ENCODE measurements at regions not wholly inside any gene's neighbourhood (a gene's known extent, or its start where the extent isn't known, plus 50 kb on each side); places are given as distances from the start of the nearest gene placed in this dataset.

DNA sequence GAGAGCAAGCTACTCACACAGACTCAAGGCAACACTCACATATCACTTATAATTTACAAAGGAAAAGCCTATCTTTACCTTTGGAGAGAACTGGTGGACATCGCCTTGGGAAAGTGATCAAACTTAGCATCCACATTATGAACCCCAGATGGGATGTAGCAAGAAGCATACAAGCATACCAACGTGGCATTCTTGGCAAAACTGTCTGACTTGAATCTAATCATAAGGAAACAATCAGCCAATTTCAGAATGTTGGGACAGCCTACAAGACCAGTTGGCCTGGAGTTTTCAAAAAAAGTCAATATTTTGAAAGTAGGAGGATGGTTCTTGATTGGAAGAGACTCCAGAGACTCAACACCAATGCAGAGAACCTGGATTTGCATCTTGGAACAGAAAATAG, 79.1 kb upstream of the PMAIP1 start:
- no peaks in the 10 kb centered on the region for H3K4me1 ChIP-seq (ENCODE audit: low read depth, poor library complexity, severe bottlenecking)
- H3K4me3 ChIP-seq (IDR thresholded peaks at IDR 0.05; ENCODE audit: insufficient read depth, low read depth, low read length) = no peak overlapping the region
- H3K79me2 ChIP-seq (ENCODE audit: insufficient read depth, low read depth) = no peaks in the 10 kb centered on the region
- H3K4me2 ChIP-seq = no peak overlapping the region
- no peak overlapping the region for H3K27ac ChIP-seq
- H3K27me3 ChIP-seq (ENCODE audit: insufficient read depth, low read depth) = no peaks in the 10 kb centered on the region
- no peak overlapping the region for H3K9ac ChIP-seq
- no peak overlapping the region for H2AFZ ChIP-seq (ENCODE audit: low read depth)
- TF ChIP-seq, protein P1, sequence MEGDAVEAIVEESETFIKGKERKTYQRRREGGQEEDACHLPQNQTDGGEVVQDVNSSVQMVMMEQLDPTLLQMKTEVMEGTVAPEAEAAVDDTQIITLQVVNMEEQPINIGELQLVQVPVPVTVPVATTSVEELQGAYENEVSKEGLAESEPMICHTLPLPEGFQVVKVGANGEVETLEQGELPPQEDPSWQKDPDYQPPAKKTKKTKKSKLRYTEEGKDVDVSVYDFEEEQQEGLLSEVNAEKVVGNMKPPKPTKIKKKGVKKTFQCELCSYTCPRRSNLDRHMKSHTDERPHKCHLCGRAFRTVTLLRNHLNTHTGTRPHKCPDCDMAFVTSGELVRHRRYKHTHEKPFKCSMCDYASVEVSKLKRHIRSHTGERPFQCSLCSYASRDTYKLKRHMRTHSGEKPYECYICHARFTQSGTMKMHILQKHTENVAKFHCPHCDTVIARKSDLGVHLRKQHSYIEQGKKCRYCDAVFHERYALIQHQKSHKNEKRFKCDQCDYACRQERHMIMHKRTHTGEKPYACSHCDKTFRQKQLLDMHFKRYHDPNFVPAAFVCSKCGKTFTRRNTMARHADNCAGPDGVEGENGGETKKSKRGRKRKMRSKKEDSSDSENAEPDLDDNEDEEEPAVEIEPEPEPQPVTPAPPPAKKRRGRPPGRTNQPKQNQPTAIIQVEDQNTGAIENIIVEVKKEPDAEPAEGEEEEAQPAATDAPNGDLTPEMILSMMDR (conservative IDR thresholded peaks at IDR 0.05; ENCODE audit: low read depth, low read length) = no peak
- H4K20me1 ChIP-seq (ENCODE audit: insufficient read depth) = no peaks in the 10 kb centered on the region
- no peaks in the 10 kb centered on the region for H3K36me3 ChIP-seq (ENCODE audit: insufficient read depth)

DNA sequence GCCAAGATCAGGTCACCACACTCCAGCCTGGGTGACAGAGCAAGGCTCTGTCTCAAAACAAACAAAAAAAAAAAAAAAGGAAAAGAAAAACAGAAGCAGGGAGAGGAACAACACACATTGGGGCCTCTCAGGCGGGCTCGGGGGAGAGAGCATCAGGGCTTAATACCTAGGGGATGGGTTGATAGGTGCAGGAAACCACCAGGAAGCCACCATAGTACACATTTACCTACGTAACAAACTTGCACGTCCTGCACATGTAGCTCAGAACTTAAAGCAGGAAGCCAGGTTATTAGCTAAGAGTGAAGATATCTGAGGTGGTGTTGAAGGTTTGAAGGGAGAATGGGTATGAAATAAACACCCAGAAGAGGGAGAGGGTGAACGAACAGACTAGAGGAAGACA, 81.0 kb upstream of the PMAIP1 start:
- no peak overlapping the region for H3K9ac ChIP-seq
- no peaks in the 10 kb centered on the region for H4K20me1 ChIP-seq (ENCODE audit: insufficient read depth)
- H3K36me3 ChIP-seq (ENCODE audit: insufficient read depth) = no peaks in the 10 kb centered on the region
- no peaks in the 10 kb centered on the region for H3K79me2 ChIP-seq (ENCODE audit: insufficient read depth, low read depth)
- TF ChIP-seq, protein P1 (conservative IDR thresholded peaks at IDR 0.05; ENCODE audit: low read depth, low read length) = no peak
- no peak overlapping the region for H3K27ac ChIP-seq
- no peaks in the 10 kb centered on the region for H3K4me1 ChIP-seq (ENCODE audit: low read depth, poor library complexity, severe bottlenecking)
- H3K27me3 ChIP-seq (ENCODE audit: insufficient read depth, low read depth) = no peaks in the 10 kb centered on the region
- H2AFZ ChIP-seq (ENCODE audit: low read depth) = no peak overlapping the region
- no peak overlapping the region for H3K4me2 ChIP-seq
- H3K4me3 ChIP-seq (IDR thresholded peaks at IDR 0.05; ENCODE audit: insufficient read depth, low read depth, low read length) = no peak overlapping the region

DNA sequence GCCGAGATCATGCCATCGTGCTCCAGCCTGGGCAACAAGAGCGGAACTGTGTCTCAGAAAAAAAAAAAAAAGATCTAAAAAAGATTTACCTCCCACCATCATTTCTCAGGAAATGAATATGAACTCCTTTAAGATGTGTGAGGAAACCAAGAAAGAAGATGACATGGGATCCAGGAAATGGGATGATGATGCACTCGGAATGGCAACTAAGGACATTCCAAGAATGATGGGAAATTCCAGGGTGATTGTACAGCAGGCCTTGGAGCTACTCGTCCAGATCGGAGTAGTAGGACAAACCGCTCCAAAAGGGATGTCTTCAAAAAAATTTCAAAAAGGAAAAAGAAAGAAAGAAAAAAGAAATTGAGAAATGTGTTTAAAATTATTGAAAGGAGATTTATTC, 84.9 kb upstream of the PMAIP1 start:
- H3K27me3 ChIP-seq (ENCODE audit: insufficient read depth, low read depth) = no peaks in the 10 kb centered on the region
- peaks cover 6% of the 10 kb centered on the region for H3K4me1 ChIP-seq (ENCODE audit: low read depth, poor library complexity, severe bottlenecking)
- H3K4me2 ChIP-seq = no peak overlapping the region
- no peak overlapping the region for H2AFZ ChIP-seq (ENCODE audit: low read depth)
- no peaks in the 10 kb centered on the region for H4K20me1 ChIP-seq (ENCODE audit: insufficient read depth)
- H3K9ac ChIP-seq = no peak overlapping the region
- TF ChIP-seq, protein P1 (conservative IDR thresholded peaks at IDR 0.05; ENCODE audit: low read depth, low read length) = no peak
- no peak overlapping the region for H3K4me3 ChIP-seq (IDR thresholded peaks at IDR 0.05; ENCODE audit: insufficient read depth, low read depth, low read length)
- no peaks in the 10 kb centered on the region for H3K36me3 ChIP-seq (ENCODE audit: insufficient read depth)
- H3K79me2 ChIP-seq (ENCODE audit: insufficient read depth, low read depth) = no peaks in the 10 kb centered on the region
- H3K27ac ChIP-seq = no peak overlapping the region

DNA sequence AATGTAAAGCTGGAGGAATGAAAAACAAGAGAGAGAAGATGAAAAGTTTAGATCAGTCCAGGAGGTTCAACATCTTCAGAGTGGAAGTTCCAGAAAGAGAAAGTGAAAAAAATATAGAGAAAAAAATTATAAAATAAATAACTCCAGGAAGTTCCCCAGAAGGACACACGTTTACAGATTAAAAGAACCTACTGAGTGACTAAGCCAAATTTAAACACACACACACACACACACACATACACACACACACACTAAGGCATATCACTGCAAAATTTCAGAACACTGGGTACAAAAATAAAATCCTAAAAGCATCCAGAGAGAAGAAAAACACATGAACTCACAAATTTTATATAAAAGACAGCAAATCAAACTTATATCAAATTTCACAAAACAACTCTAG, 85.9 kb upstream of the PMAIP1 start:
- H3K9ac ChIP-seq = no peak overlapping the region
- no peaks in the 10 kb centered on the region for H3K36me3 ChIP-seq (ENCODE audit: insufficient read depth)
- H3K4me1 ChIP-seq (ENCODE audit: low read depth, poor library complexity, severe bottlenecking) = peaks cover 7% of the 10 kb centered on the region
- no peak overlapping the region for H3K27ac ChIP-seq
- no peaks in the 10 kb centered on the region for H3K27me3 ChIP-seq (ENCODE audit: insufficient read depth, low read depth)
- H3K4me3 ChIP-seq (IDR thresholded peaks at IDR 0.05; ENCODE audit: insufficient read depth, low read depth, low read length) = no peak overlapping the region
- H3K4me2 ChIP-seq = no peak overlapping the region
- no peaks in the 10 kb centered on the region for H3K79me2 ChIP-seq (ENCODE audit: insufficient read depth, low read depth)
- H4K20me1 ChIP-seq (ENCODE audit: insufficient read depth) = no peaks in the 10 kb centered on the region
- H2AFZ ChIP-seq (ENCODE audit: low read depth) = no peak overlapping the region
- TF ChIP-seq, protein P1 (conservative IDR thresholded peaks at IDR 0.05; ENCODE audit: low read depth, low read length) = no peak

Measured in KMS-11 (cell line).